K562 (cell line): ENCODE measurements at regions not wholly inside any gene's neighbourhood (a gene's known extent, or its start where the extent isn't known, plus 50 kb on each side); places are given as distances from the start of the nearest gene placed in this dataset.
A peak's percentile ranks its signal among the peaks of the same experiment; 100 is the strongest.

Experiments used
- ATAC-seq: fragments of 200-7000 bp; cut with Tn5 transposase; 3 replicates; pipeline ENCODE4 v1.9.1; 2020; ENCODE audit warnings: moderate library complexity
- BruUV-seq: library from RNA; stranded (reverse); fragments of 400-500 nt; replicated peaks from 2 replicates; lab custom pipeline; 2021; lab: Mats Ljungman, UMichigan
- CTCF ChIA-PET: fragments of 300-600 bp; formaldehyde crosslinking; extraction: SDS; loops from one replicate; lab custom pipeline; 2021; ENCODE audit warnings: low intra/inter-chr PET ratio; lab: Yijun Ruan, JAX
- POLR2A ChIA-PET: fragments of 300-600, 350-650 bp; sonication (Branson Sonifier 250); formaldehyde crosslinking; extraction: SDS; loops from one replicate; lab custom pipeline; 2021; ENCODE audit warnings: antibody characterized with exemption, inconsistent platforms; lab: Yijun Ruan, JAX
- DNase-seq, 4 experiments: peaks; one replicate each; pipeline versions ENCODE4 v3.0.0 to v3.0.0-alpha.2; 2011 to 2018; ENCODE audit warnings: low spot score in 3 of 4, mixed read lengths in 3 of 4; ENCODE audit errors: extremely low read depth in 1 of 4
- FAIRE-seq: peaks from 2 replicates; lab custom pipeline; 2011; peaks lifted over from hg19 to GRCh38; lab: Jason Lieb, UNC
- H2AFZ ChIP-seq: 2 replicates; pipeline ENCODE4 v1.6.0; 2011; ENCODE audit warnings: low read depth, low read length, control low read depth, inconsistent platforms
- H3K27ac ChIP-seq: fragments of 200-600 bp; 3 replicates; pipeline ENCODE4 v1.8.0; 2011; ENCODE audit warnings: low read depth, mild to moderate bottlenecking, control low read depth, inconsistent platforms, low read length, moderate library complexity, mixed read lengths; ENCODE audit errors: extremely low read depth
- H3K27me3 ChIP-seq, 2 experiments: fragments of 300-600 bp in 1 of 2; 2 replicates in 1 of 2; 3 replicates in 1 of 2; pipeline versions ENCODE4 v1.6.0 to v1.8.0; 2011; ENCODE audit warnings: inconsistent platforms in 2 of 2, low read length in 2 of 2, mild to moderate bottlenecking in 1 of 2, mixed read lengths in 1 of 2, moderate library complexity in 1 of 2; ENCODE audit not compliant: control insufficient read depth in 2 of 2, insufficient read depth in 2 of 2
- H3K36me3 ChIP-seq: fragments of 300-600 bp; 3 replicates; pipeline ENCODE4 v1.8.0; 2011; ENCODE audit warnings: mild to moderate bottlenecking, low read length, inconsistent platforms; ENCODE audit not compliant: control insufficient read depth, insufficient read depth
- H3K4me1 ChIP-seq, 2 experiments: fragments of 200-600 bp in 1 of 2; replicated peaks in 1 of 2; 2 replicates in 1 of 2; 3 replicates in 1 of 2; pipeline versions ENCODE4 v1.5.1 to v1.8.0; 2011; ENCODE audit warnings: inconsistent platforms in 2 of 2, low read length in 2 of 2, mild to moderate bottlenecking in 1 of 2, mixed read lengths in 1 of 2, moderate library complexity in 1 of 2; ENCODE audit not compliant: control insufficient read depth in 2 of 2, insufficient read depth in 2 of 2
- H3K4me2 ChIP-seq: 2 replicates; pipeline ENCODE4 v1.6.1; 2011; ENCODE audit warnings: low read length, control low read depth, inconsistent platforms, mixed read lengths; ENCODE audit not compliant: insufficient read depth
- H3K4me3 ChIP-seq: fragments of 200-600 bp; sonication (generic), shearing (Covaris generic); 2 replicates; pipeline ENCODE4 v1.5.1; 2016; ENCODE audit warnings: control low read depth, inconsistent platforms
- H3K79me2 ChIP-seq: fragments of 200-600 bp; 3 replicates; pipeline ENCODE4 v1.8.0; 2011; ENCODE audit warnings: low read length, inconsistent platforms; ENCODE audit not compliant: control insufficient read depth, insufficient read depth
- H3K9ac ChIP-seq, 2 experiments: 2 replicates each; pipeline versions ENCODE4 v1.6.0 to v1.6.1; 2011; ENCODE audit warnings: low read depth in 2 of 2, low read length in 2 of 2, control low read depth in 1 of 2, inconsistent platforms in 1 of 2, mild to moderate bottlenecking in 1 of 2, mixed read lengths in 1 of 2; ENCODE audit not compliant: insufficient read depth in 1 of 2
- H3K9me1 ChIP-seq: one replicate; pipeline ENCODE4 v1.6.0; 2011; ENCODE audit warnings: inconsistent platforms, mild to moderate bottlenecking, low read length, moderate library complexity; ENCODE audit not compliant: control insufficient read depth, insufficient read depth
- H3K9me3 ChIP-seq: replicated peaks from 2 replicates; pipeline ENCODE4 v1.5.1; 2011; ENCODE audit warnings: low read depth, low read length, inconsistent platforms; ENCODE audit not compliant: control insufficient read depth, insufficient read depth
- H4K20me1 ChIP-seq: replicated peaks from 2 replicates; pipeline ENCODE4 v1.6.1; 2011; ENCODE audit warnings: low read length, inconsistent platforms, mixed read lengths; ENCODE audit not compliant: control insufficient read depth, insufficient read depth
- CBFA2T2 ChIP-seq: fragments of 450-650 bp; conservative IDR thresholded peaks from 2 replicates; pipeline ENCODE4 v1.6.1; 2017; ENCODE audit warnings: mild to moderate bottlenecking
- CBFA2T3 ChIP-seq: fragments of 450-650 bp; IDR thresholded peaks from 2 replicates; pipeline ENCODE4 v1.6.1; 2017
- CEBPB ChIP-seq: fragments of 450-650 bp; IDR thresholded peaks from 2 replicates; pipeline ENCODE4 v1.6.1; 2016; ENCODE audit warnings: missing genetic modification characterization, missing compliant biosample characterization
- CEBPG ChIP-seq, 3 experiments: fragments of 200-800 bp in 1 of 3; sonication (Bioruptor generic) in 1 of 3; sonication (generic) in 1 of 3; formaldehyde crosslinking in 1 of 3; IDR thresholded peaks in 2 of 3; conservative IDR thresholded peaks in 1 of 3; 2 replicates each; pipeline versions ENCODE4 v1.6.1 to v1.8.0; 2016 to 2022; ENCODE audit warnings: missing compliant biosample characterization in 2 of 3, missing genetic modification characterization in 2 of 3, mild to moderate bottlenecking in 1 of 3, missing genetic modification reagents in 1 of 3
- FOXA1 ChIP-seq: fragments of 450-650 bp; IDR thresholded peaks from 2 replicates; pipeline ENCODE4 v1.6.1; 2016; ENCODE audit warnings: mild to moderate bottlenecking, borderline replicate concordance
- GTF2B ChIP-seq: IDR thresholded peaks from 2 replicates; pipeline ENCODE4 v1.6.1; 2011; ENCODE audit not compliant: insufficient read length; ENCODE audit errors: extremely low read depth
- HMBOX1 ChIP-seq: sonication (generic); IDR thresholded peaks from 2 replicates; pipeline ENCODE4 v1.6.1; 2016
- HNRNPUL1 ChIP-seq: fragments of 200-400 bp; formaldehyde crosslinking; IDR thresholded peaks from 2 replicates; pipeline ENCODE4 v1.6.1; 2017; ENCODE audit warnings: low read length
- LCOR ChIP-seq: sonication (generic); formaldehyde crosslinking; IDR thresholded peaks from 2 replicates; pipeline ENCODE4 v1.8.0; 2022; ENCODE audit warnings: mild to moderate bottlenecking, missing genetic modification reagents
- MEF2A ChIP-seq: IDR thresholded peaks from 2 replicates; pipeline ENCODE4 v1.6.1; 2011; ENCODE audit warnings: low read depth, mild to moderate bottlenecking, low read length, moderate library complexity; ENCODE audit not compliant: control insufficient read depth
- MTA3 ChIP-seq: fragments of 450-650 bp; formaldehyde crosslinking; IDR thresholded peaks from 2 replicates; pipeline ENCODE4 v1.6.1; 2017; ENCODE audit warnings: mild to moderate bottlenecking, borderline replicate concordance
- NR1H2 ChIP-seq: sonication (generic); formaldehyde crosslinking; IDR thresholded peaks from 2 replicates; pipeline ENCODE4 v1.4.0; 2020; ENCODE audit warnings: mild to moderate bottlenecking, missing genetic modification reagents
- PHF21A ChIP-seq: fragments of 450-650 bp; IDR thresholded peaks from 2 replicates; pipeline ENCODE4 v1.6.1; 2017; ENCODE audit warnings: low read depth, borderline replicate concordance
- RUNX1 ChIP-seq: sonication (generic); IDR thresholded peaks from 2 replicates; pipeline ENCODE4 v1.6.1; 2016; ENCODE audit warnings: antibody characterized with exemption, low read depth
- TEAD4 ChIP-seq, 2 experiments: sonication (generic) in 1 of 2; formaldehyde crosslinking in 1 of 2; IDR thresholded peaks; 2 replicates each; pipeline versions ENCODE4 v1.6.1 to v1.8.0; 2012 to 2022; ENCODE audit warnings: borderline replicate concordance in 1 of 2, inconsistent platforms in 1 of 2, low read length in 1 of 2, mild to moderate bottlenecking in 1 of 2, missing genetic modification reagents in 1 of 2
- ZC3H4 ChIP-seq: sonication (generic); formaldehyde crosslinking; IDR thresholded peaks from 2 replicates; pipeline ENCODE4 v1.9.0; 2021; ENCODE audit warnings: missing genetic modification reagents, borderline replicate concordance
- WGBS: fragments of 100-300 bp; shearing (Covaris generic); methylation state at CpG from one replicate; pipeline ENCODE4 v1.1.6; 2016; ENCODE audit warnings: low coverage, mixed read lengths; ENCODE audit not compliant: insufficient coverage; ENCODE audit errors: missing lambda C conversion rate; 5-methylcytosine and 5-hydroxymethylcytosine counted together
- in situ Hi-C: fragments of 300-500 bp; cut with MboI; formaldehyde crosslinking; loops from 4 replicates; pipeline ENCODE4 v1.15.0; 2018; ENCODE audit warnings: inconsistent platforms, mixed read lengths
- intact Hi-C: fragments of 100-400 bp; cut with micrococcal nuclease; formaldehyde crosslinking; loops from 2 replicates; pipeline ENCODE4 v1.14.2; 2022

- H3K4me2 ChIP-seq: no peak overlapping the region
- H3K4me1 ChIP-seq: no peaks in the 10 kb centered on the region
- H2AFZ ChIP-seq: no peak overlapping the region
- 0% methylated on average over 2 of the region's 2 CpGs for WGBS
- FAIRE-seq (no peak), ATAC-seq (no peak), DNase-seq (no peak)
- H3K9me1 ChIP-seq: no peaks in the 10 kb centered on the region
- TF ChIP-seq LCOR (CRISPR knock-in tag): no peak
- TF ChIP-seq HNRNPUL1: no peak
- no peak for TF ChIP-seq TEAD4 (IDR thresholded peaks at IDR 0.05; ENCODE audit: low read length)
- no peak for TF ChIP-seq TEAD4 (CRISPR knock-in tag; IDR thresholded peaks at IDR 0.05; ENCODE audit: borderline replicate concordance)
- no peak for TF ChIP-seq NR1H2 (CRISPR knock-in tag)
- TF ChIP-seq CBFA2T3: no peak
- intact Hi-C loops (no loop called here), in situ Hi-C loops (no loop called here)
- H3K36me3 ChIP-seq: no peaks in the 10 kb centered on the region
- H3K4me3 ChIP-seq: no peak overlapping the region
- H3K27ac ChIP-seq: no peak overlapping the region
- ChIA-PET CTCF (no interaction called here), POLR2A (no interaction called here)
- H4K20me1 ChIP-seq: no peaks in the 10 kb centered on the region
- no peaks in the 10 kb centered on the region for H3K9me3 ChIP-seq
- no peaks in the 10 kb centered on the region for H3K27me3 ChIP-seq
- no peak overlapping the region for H3K9ac ChIP-seq
- no peaks in the 10 kb centered on the region for H3K79me2 ChIP-seq
- no TSS peak for BruUV-seq
Observed at GRCh38 chr2:78035804-78036203, 513.6 kb upstream of the LRRTM4 start.

GRCh38 chr2:78051480-78051879 is 529.3 kb upstream of the LRRTM4 start:
- no peaks in the 10 kb centered on the region for H3K4me1 ChIP-seq
- no peaks in the 10 kb centered on the region for H3K79me2 ChIP-seq
- BruUV-seq: no TSS peak
- in situ Hi-C loops (no loop called here), intact Hi-C loops (no loop called here)
- FAIRE-seq (no peak), DNase-seq (no peak), ATAC-seq (no peak)
- no peak overlapping the region for H3K4me3 ChIP-seq
- no peak overlapping the region for H3K9ac ChIP-seq
- H3K27ac ChIP-seq: no peak overlapping the region
- H3K36me3 ChIP-seq: no peaks in the 10 kb centered on the region
- no peaks in the 10 kb centered on the region for H3K27me3 ChIP-seq
- no peaks in the 10 kb centered on the region for H3K9me1 ChIP-seq
- no peaks in the 10 kb centered on the region for H3K9me3 ChIP-seq
- no peak overlapping the region for H2AFZ ChIP-seq
- no peak overlapping the region for H3K4me2 ChIP-seq
- POLR2A ChIA-PET: no interaction called here
- no peaks in the 10 kb centered on the region for H4K20me1 ChIP-seq
- CTCF ChIA-PET: no interaction called here
- 0% methylated on average over 5 of the region's 5 CpGs for WGBS
- TF ChIP-seq MTA3: no peak
- no peak for TF ChIP-seq MEF2A
- TF ChIP-seq CEBPG (CRISPR knock-in tag; IDR thresholded peaks at IDR 0.05): no peak
- TF ChIP-seq CEBPG (tag; conservative IDR thresholded peaks at IDR 0.05 in 1 of 2, IDR thresholded peaks at IDR 0.05 in 1 of 2): peak in 1 of 2 experiments; percentile 40; a peak in 2 of 4 replicates
- TF ChIP-seq FOXA1: no peak
- TF ChIP-seq HMBOX1: no peak
- no peak for TF ChIP-seq PHF21A
- no peak for TF ChIP-seq GTF2B
- no peak for TF ChIP-seq ZC3H4 (CRISPR knock-in tag)
- TF ChIP-seq CEBPB (tag): 0 out of 2 replicates have a peak, but pooled peaks have one; percentile 12
- no peak for TF ChIP-seq RUNX1
- no peak for TF ChIP-seq CBFA2T2
